HG03442 (cell line): ENCODE measurements at regions not wholly inside any gene's neighbourhood (a gene's known extent, or its start where the extent isn't known, plus 50 kb on each side); places are given as distances from the start of the nearest gene placed in this dataset.
A peak's percentile ranks its signal among the peaks of the same experiment; 100 is the strongest.
"Not testable (repeated sequence)": the region's sequence is repeated elsewhere in the genome, so short reads cannot be mapped to it uniquely, and the experiment has no call there.

Experiments used
- ATAC-seq: cut with Tn5 transposase; IDR thresholded peaks from one replicate; pipeline ENCODE4 v1.9.1; 2021; ENCODE audit warnings: mild to moderate bottlenecking, moderate library complexity; ENCODE audit not compliant: unreplicated experiment

DNA sequence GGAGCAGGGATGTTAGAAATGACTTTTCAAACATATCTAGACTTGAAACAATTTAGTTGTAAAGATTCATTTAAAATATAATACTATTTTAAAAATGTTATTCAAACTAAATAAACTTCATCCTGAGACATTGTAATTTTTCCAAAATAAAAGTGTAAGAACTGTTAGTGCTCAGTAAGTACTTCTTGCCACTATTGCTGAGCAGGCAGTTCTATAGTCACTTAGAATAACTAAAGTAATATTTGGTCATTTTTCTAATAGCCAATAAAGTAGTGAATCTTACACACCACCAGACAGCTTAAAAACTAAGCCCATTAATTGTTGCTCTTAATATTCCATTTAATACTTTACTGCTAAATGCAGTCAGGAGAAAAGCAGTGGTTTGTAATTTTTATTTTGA lies 1120.0 kb upstream of the CDH10 start:
- no peak for ATAC-seq

- ATAC-seq, result no peak
Measured at GRCh38 chr5:25763781-25764180, 1119.0 kb upstream of the CDH10 start.

DNA sequence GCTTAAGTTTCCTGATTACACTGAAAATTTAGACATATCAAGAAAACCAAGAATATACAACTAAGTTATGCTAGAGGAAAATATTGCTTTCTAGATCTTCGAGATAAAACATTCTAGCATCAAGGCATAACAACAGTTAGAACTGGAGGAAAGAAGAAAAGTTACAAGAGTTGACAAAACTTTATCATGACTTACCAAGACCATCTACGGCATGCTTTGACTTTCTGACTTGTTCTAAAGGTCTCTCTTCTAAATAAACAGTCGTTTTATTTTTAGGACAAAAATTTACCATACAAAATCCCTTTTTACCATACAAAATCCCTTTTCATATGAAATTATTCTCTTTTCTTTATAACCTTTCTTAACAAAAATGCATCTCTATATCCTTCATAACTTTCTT lies 1110.1 kb upstream of the CDH10 start:
- no peak for ATAC-seq

GRCh38 chr5:25744908-25745307 lies 1100.1 kb upstream of the CDH10 start:
- ATAC-seq, result no peak

DNA sequence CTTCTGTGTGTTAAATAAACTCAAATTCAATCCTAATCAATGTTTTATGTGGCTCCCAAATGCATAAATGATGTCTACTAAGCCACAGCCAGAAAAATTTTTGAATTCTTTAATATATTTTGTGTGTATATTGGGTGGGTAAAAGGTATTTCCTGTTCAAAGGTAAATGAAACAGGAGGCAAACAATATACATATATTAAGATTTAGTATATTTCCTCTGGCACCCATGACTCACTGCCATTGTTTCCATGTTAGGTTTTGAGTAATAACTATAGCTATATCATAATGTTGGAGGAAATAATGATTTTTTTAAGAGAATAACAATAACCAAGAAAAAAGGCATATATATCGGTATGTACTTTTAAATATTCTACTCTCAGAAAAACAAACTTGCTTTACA lies 1071.9 kb upstream of the CDH10 start:
- no peak for ATAC-seq

GRCh38 chr5:25713259-25713658 lies 1068.5 kb upstream of the CDH10 start:
- ATAC-seq, result no peak

DNA sequence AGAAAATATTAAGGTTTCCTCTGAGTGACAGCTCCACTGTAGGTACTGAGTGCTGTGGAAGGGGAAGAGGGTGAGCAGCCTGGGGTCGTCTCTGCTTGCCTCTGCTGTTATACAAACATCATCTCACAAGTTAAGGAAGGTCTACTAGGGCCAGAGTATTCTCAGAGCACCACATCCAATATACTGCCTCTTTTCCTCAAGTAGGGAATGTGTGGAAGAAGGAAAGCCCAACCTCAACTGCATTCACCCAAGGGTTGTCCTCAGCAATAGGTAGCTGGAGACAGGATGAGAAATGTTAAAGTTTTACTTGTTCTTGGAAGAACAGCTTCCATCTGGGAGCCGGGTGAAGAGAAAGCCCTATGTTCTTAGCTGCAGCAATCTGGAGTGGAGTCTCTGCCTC lies 1062.3 kb upstream of the CDH10 start:
- ATAC-seq, result no peak

GRCh38 chr5:25701936-25702335 lies 1057.2 kb upstream of the CDH10 start:
- no peak for ATAC-seq

DNA sequence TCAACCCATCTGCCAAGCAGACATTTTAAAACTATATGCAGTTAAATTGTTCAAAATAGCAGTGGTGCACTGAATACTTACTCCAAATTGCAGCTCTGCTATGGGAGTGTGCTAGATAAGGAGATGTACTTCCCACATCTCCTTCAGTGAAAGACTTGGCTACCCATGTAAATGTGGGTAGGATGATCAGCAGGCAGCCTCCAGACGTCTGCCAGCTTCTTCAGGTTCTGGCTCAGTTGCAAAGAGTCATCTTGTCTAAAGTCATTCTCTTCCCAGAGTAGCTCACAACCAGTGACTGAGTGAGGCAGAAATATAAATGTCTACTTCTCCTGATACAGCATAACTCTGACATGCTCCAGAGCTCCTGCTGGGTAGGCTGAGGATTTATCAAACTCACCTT lies 1050.0 kb upstream of the CDH10 start:
- ATAC-seq, result no peak

DNA sequence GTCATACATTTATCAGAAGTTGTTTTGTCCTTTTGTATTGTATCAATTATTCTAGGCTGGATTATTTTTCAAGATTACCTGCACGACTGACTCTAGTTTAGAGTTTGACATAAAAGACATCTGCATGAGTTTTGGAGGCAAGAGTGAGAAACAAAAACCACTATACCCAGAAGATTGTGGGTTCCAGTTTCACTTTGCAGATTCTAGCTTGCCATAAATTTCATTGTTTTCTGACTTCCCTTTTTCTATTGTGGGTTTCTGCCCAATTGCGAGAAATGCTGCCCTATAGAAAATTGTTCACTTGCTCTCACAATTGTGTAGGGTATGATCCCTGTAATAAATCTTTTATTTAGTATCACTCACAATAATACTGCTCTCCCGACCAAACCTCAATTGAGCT lies 1043.4 kb upstream of the CDH10 start:
- peak; percentile 49 for ATAC-seq

DNA sequence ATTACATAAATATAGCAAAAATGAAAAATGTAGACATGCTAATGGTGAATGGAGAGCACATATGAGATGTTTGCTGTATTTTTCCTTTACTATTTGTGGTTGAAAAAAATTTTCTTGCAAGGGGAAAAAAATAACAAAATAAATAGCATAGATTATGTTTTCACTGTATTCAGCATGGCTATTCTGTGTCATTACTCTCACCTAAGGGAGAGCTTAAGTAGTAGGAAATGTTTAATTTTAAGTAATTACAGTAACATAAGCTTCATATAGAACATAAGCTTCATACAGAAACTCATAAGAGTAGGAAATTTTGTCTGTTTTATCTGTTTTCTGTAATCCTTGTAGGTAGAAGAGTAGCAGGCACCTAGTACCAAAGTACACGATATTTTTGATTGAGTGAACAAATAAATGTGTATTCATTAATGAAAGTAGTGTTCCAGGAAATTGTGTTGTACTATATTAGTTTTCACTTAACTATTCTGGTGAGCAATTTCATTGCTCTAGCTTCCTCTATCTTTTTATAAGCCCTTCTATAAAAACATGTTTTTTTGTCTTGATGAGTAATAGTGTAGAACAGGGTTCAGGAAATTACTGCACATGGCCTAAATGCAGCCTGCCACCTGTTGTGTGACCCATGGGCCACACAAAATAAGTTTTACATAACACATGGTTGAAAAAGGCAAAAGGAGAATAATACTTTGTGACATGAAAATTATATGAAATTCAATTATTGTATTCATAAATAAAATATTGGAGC lies 1025.0 kb upstream of the CDH10 start:
- no peak for ATAC-seq

GRCh38 chr5:25662610-25663009 lies 1017.8 kb upstream of the CDH10 start:
- ATAC-seq, result no peak

DNA sequence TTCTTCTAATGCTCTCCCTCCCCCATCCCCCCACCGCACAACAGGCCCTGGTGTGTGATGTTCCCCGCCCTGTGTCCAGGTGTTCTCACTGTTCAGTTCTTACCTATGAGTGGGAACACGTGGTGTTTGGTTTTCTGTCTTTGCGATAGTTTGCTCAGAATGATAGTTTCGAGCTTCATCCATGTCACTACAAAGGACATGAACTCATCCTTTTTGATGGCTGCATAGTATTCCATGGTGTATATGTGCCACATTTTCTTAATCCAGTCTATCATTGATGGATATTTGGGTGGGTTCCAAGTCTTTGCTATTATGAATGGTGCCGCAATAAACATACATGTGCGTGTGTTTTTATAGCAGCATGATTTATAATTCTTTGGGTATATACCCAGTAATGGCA lies 1005.5 kb upstream of the CDH10 start:
- not testable (repeated sequence) for ATAC-seq

GRCh38 chr5:25649628-25650265 lies 1005.0 kb upstream of the CDH10 start:
- no peak for ATAC-seq

DNA sequence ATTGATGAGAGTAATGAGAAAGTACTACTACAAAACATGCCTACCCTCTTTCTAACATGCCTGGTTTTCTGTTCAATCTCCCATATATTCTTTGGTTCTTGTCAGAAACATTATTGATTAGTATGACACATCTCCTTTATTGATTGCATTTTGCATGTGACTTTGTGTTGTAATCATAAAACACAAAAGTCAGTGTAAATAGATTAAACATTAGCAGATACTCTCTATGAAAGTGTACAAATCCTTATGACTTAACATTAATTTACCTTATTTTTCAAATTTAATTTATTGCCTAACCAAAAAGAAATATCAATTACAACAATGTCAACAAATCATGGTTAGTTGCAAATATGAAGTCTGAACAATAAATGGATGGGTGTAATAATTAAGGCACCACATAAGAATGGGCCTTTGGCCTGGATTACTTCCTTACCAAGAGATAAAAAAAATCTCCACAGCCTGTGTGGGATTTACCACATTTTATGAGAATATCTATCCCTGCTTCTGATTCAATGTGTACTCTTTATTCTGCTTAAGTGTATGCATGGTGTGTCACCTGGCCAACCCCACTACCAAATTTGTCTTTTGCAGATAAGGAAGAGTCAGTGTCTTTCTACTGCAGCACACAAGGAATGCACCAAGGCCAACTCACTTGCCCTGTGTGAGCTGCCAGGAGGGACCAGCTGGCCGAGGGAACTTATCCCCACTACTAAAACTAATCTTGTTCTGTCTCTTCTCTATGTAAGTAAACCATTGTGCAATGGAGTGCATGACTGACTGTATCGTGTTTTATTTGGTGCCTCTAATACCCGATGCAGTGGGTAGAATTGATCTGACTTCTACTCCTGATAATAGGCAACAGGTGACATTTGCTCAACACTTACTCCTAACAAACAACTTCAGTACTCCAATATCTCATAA lies 1001.9 kb upstream of the CDH10 start:
- ATAC-seq, result no peak

DNA sequence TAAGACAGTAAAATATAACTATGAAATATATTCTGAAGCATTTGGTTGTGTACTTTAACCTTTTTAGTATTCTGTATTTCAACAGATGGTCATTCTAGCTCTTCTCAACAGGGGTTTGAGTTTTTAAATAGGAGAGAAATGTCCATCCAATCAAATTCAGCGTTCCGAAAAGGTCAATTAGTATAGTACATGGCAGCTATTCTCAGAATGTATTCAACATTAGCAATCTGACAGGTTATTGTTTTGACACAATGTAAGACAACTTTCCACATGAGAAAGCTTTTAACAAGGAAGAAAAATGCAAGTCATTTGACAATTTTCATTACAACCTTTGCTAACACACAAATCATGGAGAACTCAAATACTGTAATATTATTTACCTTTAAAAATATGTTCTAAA lies 996.3 kb upstream of the CDH10 start:
- ATAC-seq, result no peak

- ATAC-seq, result no peak
Measured at GRCh38 chr5:25619273-25619672, 974.5 kb upstream of the CDH10 start.

GRCh38 chr5:25618821-25619220 lies 974.0 kb upstream of the CDH10 start:
- ATAC-seq, result no peak

- ATAC-seq, result no peak
Measured at GRCh38 chr5:25614466-25614865, 969.7 kb upstream of the CDH10 start.

- ATAC-seq, result no peak
Measured at GRCh38 chr5:25604681-25605080, 959.9 kb upstream of the CDH10 start.

DNA sequence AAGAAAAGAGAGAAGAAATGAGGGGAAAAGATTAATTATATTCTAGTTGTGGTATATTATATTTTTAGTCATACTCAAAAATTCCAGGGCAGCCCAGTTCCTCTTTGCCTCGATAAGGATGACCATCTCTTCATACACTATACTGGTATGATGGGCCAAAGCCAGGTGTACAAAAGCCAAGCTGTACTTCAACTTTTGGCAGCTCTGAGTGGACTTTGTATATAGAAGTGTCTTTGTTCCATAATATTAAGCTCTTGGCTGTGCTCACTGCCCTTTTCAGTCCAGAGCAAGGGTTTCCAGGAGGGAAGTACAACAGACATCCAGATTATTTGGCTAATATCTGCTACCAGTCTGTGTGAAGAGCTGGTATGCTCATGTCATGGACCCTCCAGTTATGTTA lies 934.3 kb upstream of the CDH10 start:
- no peak for ATAC-seq

GRCh38 chr5:25573691-25574090 lies 928.9 kb upstream of the CDH10 start:
- ATAC-seq, result no peak
